ENCODE measurements at regions not wholly inside any gene's neighbourhood (a gene's known extent, or its start where the extent isn't known, plus 50 kb on each side); places are given as distances from the start of the nearest gene placed in this dataset.

- DNase-seq: no peak
These were observed 49.9 kb upstream of the SHB start for GRCh38 chr9:38118862-38119438.

All from activated CD4-positive, alpha-beta T cell treated with anti-CD3 and anti-CD28 coated beads, Interleukin-2, amount 50 U/mL, for 16 hours (primary cell).